Pons (tissue), 1 donor: ENCODE measurements at regions not wholly inside any gene's neighbourhood (a gene's known extent, or its start where the extent isn't known, plus 50 kb on each side); places are given as distances from the start of the nearest gene placed in this dataset.

ENCODE experiments used
- DNase-seq: peaks from one replicate; pipeline ENCODE4 v3.0.0-alpha.2; 2016; ENCODE audit warnings: low spot score

DNA sequence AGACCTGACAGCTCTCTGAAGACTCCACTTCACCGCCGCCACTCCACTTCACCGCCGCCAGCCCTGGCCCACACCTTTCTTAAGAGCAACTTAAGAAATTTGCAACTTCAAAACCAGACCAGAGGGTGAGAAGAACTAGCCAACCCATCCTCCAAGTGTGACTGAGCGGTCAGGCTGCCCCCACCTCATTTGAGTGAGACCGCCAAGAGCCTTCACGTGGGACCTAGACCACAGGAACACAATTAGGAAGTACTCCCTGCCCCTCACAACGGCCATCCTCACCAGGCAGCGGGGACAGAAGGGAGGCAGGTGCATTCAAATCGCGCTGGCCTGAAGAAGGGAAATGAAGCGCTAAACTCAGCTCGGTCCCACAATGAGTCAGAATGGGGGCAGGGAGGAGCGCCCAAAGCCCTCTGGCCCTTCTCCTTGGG is 156.8 kb upstream of the BCL6 start:
- DNase-seq: no peak

DNA sequence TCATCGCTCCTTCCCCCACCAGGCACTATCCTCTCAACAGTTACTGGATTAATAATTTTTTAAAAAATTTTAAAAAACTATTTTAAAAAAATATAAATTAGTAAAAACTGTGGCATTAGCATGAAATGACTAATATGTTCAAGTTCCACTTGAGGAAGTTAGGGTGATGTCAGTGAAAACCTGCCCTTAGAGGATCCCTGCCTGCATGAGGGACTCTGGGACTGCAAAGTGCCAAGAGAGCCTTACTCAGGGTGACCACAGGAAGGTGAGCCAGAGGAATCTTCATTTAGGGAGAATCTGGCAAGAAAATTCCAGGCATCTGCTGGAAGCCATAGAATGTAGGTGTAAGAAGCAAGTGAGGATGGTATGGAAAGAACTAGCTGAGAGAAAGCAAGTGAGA is 157.7 kb upstream of the BCL6 start:
- no peak for DNase-seq

DNA sequence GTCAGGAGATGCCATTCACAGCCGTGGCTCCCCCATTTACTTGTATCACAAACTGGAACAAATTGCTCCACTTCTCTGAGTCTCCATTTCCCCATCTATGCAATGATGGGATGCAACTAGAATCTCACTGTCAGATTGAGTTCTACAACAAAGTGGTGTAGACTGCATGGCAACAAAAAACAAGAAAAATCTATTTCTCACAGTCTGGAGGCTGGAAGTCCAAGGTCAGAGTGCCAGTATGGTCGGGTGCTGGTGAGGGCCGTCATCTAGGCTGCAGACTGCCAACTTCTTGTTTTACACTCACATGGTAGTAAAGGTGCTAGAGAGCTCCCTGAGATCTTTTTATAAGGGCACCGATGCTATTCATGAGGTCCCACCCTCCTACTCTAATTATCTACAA is 158.4 kb upstream of the BCL6 start:
- DNase-seq: no peak

DNA sequence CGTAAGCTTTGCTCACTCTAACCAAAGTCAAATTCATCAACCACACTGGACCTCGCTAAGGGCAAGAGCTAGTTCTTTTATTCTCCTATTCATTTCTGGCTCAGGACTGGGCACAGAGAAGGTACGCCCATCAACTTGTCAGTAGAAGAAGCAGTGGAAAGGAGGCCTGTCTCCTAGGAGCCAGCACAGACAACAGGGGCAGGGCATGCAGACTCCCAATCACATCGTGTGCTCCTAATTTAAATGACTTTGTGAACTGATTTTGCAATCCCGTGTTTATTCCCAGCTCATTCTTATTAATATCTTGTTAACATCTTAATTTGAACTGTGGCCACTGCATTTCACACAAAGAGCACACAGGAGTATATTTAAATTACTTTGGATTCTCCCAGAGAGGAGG is 161.1 kb upstream of the BCL6 start:
- no peak for DNase-seq

DNA sequence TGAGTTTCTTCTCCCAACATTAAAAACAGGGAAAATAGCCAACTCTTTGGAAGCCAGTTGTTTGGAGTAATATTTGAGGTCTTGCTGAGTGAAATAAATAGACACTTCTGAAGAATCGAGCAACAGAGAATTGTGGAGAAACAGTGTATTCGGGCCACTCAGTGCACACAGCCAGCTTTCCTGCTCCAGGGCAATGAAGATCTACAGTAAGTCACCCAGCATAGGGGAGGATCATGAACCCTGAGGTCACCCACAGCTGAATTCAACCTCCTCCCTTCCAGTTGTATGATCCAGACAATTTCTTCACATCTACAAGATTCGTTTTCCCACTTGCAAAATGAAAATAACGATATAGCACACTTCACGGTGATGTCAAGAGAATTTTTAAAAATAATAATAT is 161.7 kb upstream of the BCL6 start:
- DNase-seq: no peak

DNA sequence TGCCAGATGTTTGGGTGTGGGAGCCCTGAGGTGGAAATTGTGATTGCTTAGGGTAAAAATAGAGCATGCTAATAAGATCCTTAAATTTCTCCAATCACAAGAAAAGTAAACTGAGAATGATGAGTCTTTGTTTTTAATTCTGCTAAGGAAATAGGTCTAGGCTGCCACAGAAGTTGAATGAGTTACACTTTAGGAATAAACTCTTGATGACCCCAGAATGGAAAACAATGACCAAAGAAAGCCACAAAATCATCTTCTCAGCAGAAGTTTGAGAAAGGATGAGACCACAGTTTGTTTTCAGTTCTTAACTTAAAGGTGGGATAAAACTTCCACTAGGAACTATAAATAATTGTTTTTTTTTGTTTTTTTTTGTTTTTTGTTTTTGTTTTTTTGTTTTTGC is 164.6 kb upstream of the BCL6 start:
- no peak for DNase-seq

DNA sequence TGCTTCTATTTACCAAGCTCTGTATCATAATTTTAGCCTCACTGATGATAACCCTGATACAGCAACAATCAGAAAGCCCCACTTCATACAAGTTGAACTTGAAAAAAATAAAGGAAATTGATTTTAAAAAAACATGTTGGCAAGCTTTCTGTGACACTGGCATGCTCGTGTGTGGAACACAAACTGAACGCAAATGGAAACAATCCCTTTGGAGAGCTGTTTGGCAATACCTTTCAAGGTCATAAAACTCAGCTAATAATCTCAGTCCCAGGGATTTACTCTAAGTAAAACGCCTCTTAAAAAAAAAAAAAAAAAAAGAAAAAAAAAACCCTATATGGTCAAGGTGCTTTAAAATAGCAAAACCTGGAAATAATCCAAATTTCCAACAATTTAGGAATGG is 166.7 kb upstream of the BCL6 start:
- no peak for DNase-seq

DNA sequence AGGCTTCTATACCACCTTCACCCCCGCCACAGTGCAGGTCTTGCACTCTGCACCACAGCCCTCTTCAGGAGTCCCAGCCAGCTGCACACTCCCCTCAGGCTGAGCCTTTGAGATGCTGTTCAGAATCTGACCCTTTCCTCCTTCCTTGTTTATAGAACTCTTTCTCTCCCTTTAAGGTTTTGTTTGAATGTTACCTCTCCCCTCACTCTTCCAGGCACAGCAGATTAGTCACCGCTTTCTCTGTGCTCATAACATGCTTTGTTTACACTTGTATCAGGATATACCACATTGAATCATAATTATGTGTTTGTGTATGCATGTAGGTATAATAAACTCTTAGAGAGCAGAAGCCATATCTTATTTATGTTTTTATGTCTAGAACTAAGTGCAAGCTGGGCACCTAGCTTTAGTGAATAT is 168.4 kb upstream of the BCL6 start:
- no peak for DNase-seq

DNA sequence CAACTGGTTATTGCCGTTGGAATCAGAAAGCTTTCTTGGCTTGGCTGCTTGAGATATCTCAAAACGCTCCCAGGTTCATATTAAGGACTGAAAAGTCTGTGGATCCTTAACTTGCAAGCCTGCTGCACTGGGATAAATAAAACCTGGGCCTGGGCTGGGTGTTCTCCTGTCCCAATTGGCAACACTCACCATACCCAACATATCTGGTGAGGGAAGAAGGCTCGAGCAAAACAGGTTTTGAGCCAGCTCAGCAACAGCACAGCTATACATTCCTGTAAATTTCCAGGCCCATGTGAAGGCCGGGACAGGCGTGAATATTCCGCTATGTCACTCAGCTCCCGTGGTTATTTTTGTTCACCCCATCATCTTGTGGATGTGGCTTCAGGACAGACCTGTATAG is 169.0 kb upstream of the BCL6 start:
- no peak for DNase-seq

DNA sequence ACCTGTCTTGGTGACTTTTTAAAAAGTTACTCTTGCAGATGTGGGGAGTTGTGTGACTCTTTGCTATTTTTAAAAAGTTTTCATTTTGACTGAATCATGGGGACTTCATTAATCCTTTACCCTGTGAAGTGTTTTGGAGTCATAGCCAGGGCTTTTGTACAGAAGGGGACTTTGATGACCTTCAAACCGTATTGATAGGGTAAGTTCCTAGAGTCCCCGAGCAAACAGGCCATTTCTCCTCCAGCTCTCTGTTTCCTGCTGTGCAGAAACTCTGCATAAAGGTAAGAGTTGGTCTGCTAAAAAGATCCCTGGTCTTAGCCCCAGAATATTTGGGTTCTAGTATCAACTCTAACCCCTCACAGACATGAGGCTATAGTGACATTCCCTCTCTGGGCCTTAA is 170.8 kb upstream of the BCL6 start:
- DNase-seq: no peak

DNA sequence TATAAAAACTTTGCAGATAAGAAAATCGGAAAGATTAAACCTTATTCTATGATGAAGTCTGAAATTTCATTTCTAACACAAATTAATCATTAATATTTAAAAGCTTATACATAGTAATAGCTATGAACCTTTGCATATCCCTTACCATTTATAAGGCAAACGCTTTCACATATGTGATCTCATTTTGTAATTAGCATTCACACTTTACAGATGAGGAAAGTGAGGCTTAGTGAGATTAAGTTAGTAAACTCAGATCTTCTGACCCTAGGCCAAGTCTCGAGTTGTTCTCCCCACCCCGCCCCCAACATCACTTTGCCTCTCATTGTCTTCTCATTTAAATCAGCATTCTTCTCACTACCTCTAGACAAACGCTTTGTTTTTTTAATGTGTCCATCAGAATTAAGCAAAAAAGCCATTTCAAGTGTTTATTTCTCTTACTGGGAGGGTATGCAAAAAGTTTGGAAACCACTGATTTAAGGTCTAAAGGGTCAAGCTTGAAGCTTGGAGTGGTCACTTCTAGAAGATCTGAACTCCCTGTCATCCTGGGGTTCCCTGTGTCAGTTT is 172.9 kb upstream of the BCL6 start:
- DNase-seq: no peak

DNA sequence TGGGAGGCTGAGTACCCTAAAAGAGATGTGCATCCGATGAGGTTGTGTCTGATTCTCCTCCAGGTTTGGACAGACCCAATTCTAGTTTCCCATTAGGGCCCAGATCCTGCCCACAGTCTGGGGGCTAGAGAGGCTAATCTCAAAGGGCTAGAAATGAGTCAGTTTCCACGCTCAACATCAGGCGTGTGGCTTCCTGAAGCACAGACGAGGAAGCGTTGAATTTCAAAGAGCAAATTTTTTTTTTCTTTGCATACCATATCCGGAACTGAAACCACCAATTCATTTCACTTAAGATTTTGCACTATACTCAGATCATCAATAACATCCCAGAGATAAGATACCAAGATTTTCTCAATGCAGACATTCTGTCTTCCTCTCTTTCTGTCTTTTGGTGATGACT is 173.8 kb upstream of the BCL6 start:
- DNase-seq: no peak

DNA sequence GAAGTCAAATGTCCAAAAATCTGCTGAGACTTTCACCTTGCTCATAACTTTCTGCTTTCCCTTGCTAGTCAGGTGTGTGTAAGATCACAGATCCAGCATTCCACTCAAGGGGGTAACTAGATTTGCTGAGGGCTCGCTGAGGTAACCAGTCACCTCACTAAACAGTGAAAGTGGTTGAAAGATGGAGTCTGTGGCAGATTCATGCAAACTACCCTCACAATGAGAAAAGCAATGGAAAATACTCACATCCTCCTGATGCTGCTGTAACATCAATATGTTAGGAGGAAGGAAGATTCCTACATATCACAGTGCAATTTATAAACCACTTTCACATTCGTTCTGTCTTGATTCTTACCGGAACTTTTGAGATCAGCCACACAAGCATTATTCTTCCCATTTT is 174.3 kb upstream of the BCL6 start:
- no peak for DNase-seq

DNA sequence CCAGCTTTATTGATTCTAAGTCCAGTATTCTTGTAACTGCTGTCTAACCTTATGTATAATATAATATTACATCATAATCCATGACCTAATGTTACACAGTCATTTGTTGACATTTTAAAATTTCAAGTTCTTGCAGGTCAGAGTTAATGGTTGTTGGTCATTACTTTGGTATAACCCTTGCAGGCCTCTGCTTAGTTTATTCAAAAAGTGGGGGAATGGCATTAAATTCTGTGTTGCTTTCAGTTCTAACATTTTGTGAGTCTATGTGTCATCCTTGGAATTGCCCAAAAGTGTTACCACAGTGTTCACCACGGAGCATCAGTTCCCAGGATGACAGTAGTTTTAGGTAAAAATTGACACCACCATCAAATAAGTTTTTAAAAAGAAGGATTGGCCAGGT is 174.8 kb upstream of the BCL6 start:
- DNase-seq: no peak

DNA sequence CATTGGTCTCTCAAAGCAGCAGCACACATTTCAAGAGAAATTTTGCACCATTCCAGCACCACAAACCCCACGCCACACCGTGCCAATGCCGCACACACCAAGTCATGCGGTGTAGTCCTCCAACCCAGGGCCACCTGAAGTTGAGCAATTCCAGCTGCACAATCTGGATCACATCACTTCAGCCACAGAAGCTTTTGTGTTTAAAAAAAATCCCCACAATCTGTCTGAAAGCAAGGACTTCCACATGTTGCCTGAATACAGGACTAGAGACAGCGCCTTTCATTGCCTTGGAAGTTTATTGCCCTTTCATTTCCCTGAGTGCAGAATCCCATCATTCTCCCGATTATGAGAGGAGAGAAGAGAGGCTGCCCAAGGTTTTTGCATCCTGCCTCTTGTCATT is 175.6 kb upstream of the BCL6 start:
- DNase-seq: no peak

DNA sequence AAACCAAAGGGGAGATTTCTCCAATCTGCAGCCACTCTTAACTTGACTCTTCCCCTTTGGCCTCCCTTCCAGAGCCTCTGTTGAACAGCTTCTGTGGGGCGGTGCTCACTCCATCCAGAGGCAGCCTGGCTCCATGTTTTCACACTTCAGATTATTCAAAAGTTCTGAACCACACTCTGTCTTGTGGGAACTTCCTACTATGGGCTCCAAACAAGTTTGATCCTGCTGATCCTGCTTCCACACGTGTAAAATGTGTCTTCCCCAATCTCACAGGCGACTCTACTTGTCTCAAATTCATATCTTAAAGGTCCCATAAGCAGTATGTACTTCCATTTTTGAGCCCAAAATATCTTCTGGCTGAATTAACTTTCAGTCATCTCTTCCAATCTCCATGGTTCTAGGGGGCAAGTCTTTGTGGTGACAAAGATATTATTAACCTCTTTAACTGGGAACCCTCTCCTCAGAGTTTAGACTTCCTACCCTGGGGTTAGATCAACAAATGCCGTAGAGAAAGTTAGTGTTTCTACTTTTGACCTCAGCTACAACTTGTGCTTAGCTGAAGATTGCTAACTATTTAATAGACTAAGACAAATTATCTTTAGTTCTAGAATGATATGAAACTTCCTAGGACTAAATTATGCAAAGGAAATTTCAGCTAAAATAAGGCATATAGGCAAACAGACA is 176.3 kb upstream of the BCL6 start:
- no peak for DNase-seq

DNA sequence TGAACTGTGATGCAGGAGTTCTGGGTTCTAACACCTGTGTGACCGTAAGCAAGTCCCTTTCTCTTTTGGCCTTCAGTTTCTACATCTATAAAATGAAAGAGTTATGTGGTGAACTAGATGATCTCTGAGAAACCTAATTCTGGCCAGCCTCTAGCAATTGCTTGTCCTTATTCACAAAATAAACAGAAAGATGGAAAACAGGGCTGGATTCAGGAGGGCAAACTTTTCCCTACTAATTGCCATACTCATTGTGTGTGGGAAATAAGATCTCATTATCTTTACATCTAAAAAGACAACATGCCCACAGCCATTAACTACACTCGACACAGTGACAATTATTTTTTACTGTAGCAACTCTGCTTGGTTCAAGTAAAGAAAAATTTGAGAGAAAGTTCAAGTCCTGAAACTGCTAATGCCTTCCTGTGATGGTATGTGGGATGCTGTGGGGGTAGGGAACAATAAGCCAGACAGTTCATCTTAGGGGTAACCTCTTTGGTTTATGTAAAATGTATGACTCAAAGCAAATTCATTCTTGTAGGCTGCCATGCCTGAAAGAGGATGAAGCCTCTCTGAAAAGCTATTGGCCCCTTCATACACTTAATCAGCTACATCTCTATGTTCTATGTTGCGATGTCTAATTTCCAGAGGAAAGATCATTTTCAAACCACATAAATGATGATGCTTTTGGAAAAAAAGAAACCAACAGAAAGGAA is 177.6 kb upstream of the BCL6 start:
- no peak for DNase-seq

DNA sequence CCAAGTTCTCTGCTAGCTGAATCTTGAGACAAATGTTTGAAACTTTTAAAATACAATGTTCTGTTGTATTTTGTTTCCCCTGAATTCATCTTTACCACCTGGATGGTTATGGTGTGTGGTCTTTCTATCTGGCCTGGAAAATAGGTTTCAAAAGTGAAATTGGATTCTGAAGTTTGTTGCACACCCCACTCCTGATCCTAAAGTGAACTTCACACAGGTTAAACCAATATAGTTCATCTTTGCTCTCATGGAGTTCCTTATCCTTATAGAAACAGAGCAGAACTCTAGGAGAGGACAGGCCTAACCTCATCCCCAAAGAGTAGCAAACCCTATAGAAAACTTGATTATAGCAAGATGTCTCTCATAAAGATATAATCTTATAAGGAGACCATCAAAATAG is 179.4 kb upstream of the BCL6 start:
- no peak for DNase-seq

DNA sequence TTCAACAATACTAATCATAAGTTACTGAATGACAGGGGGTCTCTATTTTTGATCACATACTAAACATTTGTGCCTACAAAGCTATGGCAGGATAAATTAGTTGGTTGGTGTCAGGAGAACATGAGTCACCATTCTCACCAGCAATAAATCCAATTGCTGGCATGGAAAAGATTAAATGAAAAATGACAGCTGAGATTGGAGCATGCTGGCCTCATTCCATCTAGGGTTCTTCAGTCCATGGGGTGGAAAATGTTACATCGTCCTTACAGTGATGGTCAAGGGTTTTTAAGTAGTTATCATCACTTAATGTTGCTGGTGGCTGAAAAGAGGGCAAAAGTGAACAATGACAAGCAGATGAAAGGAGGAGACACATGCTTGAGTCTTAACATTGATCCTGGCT is 180.1 kb upstream of the BCL6 start:
- no peak for DNase-seq

DNA sequence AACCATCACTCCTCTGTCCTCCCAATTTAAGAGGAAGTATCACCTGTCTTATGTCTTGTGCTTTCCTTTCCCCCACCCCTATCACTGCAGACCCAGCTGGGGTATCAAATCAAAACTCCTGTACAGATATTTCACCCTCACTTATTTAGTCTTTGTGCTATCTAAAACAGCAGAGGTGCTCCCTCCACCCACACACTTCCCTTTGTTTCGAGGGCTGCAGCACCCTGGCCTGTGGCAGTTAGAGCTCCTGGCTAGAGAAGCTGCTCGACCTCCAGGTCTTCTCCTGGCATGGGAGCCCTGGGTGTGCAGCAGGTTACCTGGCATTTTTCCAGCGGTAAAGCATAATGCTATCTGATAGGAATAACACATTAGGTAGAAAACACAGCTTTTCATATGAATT is 181.4 kb upstream of the BCL6 start:
- DNase-seq: no peak

DNA sequence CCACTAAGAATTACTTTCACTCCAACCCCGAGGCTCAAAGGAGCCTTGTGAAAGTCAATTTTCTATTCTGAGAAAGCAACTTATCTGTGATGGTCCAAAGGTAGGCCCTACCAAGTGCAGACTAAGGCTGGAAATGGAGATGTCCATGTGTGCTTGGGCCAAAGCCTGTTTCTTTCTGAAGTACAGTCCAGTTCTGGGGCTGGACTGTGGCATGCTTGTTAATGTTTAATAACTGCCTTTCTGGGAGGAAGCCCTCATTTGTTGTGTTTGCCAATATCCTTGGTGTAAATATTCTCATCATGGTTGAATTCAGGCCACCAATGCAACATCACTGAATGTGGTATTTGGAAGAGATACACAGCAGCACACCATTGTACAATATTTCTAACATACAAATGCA is 182.3 kb upstream of the BCL6 start:
- DNase-seq: no peak

DNA sequence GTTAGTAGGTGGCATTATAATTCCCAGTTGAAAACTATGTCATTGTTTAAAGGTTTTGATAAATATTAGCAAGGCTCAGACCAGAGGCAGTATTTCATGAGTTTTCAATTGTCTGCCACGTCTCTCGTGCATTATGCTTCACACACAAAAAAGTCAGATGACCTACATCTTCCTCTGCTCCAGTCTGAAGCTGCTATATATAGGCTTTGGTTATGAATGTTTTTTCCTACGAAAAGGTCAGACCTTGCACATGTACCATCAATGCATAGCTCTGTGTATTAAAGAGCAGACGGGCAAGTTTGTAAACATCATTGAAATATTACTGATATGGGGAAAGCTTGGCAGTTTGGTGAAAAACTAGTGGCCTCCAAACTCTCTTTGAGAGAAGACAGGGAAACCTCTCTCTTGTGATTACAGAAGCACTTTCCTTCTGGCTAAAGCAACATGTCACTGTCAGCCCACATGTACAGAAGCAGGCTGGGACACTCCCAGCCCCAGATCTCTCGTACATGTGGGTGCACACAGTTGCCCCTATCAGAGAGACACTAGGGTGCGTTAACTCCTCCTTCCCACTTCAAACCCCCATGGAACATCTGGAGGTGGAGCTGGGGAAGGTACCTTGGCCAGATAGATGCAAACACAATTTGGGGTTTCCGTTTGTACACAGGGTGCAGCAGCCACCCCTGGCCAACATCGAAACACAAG is 184.0 kb upstream of the BCL6 start:
- DNase-seq: no peak

DNA sequence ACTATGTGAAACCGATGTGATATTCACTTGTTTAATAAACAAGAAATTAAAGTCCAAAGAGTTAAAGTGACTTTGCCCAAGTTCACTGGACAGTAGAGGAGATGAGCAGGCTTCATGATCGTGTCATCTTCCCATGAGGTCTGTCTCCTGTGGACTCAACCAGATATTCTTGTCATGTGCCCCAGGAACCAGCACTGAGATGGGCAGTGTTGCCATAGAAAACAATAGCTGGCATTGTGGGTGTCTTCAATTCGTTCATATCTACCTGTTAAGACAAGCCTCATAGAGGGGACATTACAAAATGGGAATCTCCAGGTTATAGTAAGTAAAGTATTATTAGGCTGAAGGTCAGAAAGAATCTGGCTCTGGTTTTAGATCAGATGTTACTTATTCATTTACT is 184.8 kb upstream of the BCL6 start:
- DNase-seq: no peak
